ENCODE measurements at regions not wholly inside any gene's neighbourhood (a gene's known extent, or its start where the extent isn't known, plus 50 kb on each side); places are given as distances from the start of the nearest gene placed in this dataset.

DNA sequence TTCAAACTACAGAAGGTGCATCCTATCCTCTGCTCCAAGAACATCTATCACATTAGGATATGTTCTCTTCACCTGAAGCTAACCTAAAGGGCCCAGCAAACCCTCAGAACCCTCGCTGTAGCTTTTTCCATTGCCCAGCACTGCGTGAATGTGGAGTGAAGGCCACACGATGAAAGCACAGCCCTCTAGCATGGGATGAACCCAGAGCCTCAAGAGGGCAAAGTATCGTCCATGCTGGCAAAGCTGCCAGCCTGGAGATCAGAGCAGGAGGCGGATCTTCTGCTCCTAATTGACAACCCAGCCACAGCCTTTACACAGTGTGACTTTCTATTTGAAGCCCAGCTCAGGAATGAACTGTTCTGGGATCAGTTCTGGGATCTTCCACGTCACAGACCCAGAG is 65.1 kb upstream of the USP47 start:
- no peak overlapping the region for H3K27ac ChIP-seq (ENCODE audit: poor library complexity, severe bottlenecking)
- ATAC-seq (ENCODE audit: low read depth) = no peak
- peaks cover 4% of the 10 kb centered on the region for H3K27me3 ChIP-seq (ENCODE audit: insufficient read depth, poor library complexity, severe bottlenecking)

DNA sequence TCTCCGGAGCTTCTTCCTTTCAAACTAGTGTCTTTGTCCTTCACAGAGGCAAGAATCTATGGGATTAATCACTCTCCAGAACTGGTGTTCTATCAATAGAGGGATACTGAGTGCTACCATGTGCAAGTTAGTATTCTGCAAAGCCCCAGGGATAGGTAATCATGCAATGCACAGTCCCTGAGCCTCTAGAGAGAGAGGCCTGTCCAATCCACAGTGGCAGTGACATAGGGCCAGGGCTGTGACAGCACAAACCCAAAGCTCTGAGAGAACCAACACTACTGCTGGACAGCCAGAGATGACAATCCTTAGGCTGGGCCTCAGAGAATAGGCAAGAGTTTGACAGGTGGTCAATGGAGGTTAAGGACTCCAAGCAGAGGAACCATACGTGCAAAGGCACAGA is 66.8 kb upstream of the USP47 start:
- Histone ChIP-seq H3K27ac (ENCODE audit: poor library complexity, severe bottlenecking) (no peak overlapping the region), H3K36me3 (ENCODE audit: low read depth) (no peaks in the 10 kb centered on the region), H3K4me1 (ENCODE audit: insufficient read depth, poor library complexity, severe bottlenecking) (no peaks in the 10 kb centered on the region), H3K27me3 (ENCODE audit: insufficient read depth, poor library complexity, severe bottlenecking) (peaks cover 9% of the 10 kb centered on the region), H3K9me3 (ENCODE audit: severe bottlenecking) (no peaks in the 10 kb centered on the region), H3K4me3 (ENCODE audit: severe bottlenecking) (no peak overlapping the region)
- ATAC-seq (ENCODE audit: low read depth) (no peak), DNase-seq (ENCODE audit: low spot score) (no peak)
- TF ChIP-seq, protein P1, sequence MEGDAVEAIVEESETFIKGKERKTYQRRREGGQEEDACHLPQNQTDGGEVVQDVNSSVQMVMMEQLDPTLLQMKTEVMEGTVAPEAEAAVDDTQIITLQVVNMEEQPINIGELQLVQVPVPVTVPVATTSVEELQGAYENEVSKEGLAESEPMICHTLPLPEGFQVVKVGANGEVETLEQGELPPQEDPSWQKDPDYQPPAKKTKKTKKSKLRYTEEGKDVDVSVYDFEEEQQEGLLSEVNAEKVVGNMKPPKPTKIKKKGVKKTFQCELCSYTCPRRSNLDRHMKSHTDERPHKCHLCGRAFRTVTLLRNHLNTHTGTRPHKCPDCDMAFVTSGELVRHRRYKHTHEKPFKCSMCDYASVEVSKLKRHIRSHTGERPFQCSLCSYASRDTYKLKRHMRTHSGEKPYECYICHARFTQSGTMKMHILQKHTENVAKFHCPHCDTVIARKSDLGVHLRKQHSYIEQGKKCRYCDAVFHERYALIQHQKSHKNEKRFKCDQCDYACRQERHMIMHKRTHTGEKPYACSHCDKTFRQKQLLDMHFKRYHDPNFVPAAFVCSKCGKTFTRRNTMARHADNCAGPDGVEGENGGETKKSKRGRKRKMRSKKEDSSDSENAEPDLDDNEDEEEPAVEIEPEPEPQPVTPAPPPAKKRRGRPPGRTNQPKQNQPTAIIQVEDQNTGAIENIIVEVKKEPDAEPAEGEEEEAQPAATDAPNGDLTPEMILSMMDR (IDR thresholded peaks at IDR 0.05; ENCODE audit: poor library complexity, severe bottlenecking) = no peak

More for the DNA sequence above, 65.1 kb upstream of the USP47 start:
- H3K36me3 ChIP-seq (ENCODE audit: low read depth) = no peaks in the 10 kb centered on the region
- DNase-seq (ENCODE audit: low spot score) = no peak
- H3K4me3 ChIP-seq (ENCODE audit: severe bottlenecking) = no peak overlapping the region
- H3K4me1 ChIP-seq (ENCODE audit: insufficient read depth, poor library complexity, severe bottlenecking) = no peaks in the 10 kb centered on the region
- H3K9me3 ChIP-seq (ENCODE audit: severe bottlenecking) = no peaks in the 10 kb centered on the region
- TF ChIP-seq, protein P1 (IDR thresholded peaks at IDR 0.05; ENCODE audit: poor library complexity, severe bottlenecking) = no peak

DNA sequence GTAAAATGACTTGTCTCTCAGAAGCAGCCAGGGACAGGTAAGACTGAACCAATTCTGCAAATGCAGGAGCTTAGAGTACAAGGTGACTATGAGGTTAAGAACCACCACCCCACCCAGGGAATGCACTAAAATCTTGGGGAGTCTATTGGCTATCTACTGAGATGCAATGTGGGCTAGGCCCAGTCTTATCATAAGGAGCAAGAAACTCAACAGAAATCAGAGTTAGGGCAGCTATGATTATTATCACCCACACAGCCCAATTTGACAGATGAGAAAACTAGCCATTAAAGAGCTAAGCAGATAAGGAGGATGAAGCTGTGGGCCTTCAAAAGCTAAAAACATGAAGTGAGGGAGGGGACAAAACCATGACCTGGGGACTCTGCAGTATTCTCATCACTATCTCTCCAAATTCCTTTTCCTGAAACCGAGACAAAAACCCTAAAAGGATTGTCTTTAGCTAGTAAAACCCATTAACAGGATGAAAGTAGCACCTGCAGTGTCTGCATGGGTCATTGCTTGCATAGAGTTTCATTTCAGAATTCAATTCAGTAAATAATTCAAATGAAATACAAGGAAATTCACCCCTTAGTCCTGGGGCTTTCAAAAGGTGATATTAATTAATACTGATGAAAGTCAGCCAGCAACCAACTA is 68.8 kb upstream of the USP47 start:
- DNase-seq (ENCODE audit: low spot score) = no peak
- Histone ChIP-seq H3K27me3 (ENCODE audit: insufficient read depth, poor library complexity, severe bottlenecking) (peaks cover 9% of the 10 kb centered on the region), H3K4me1 (ENCODE audit: insufficient read depth, poor library complexity, severe bottlenecking) (no peaks in the 10 kb centered on the region)

DNA sequence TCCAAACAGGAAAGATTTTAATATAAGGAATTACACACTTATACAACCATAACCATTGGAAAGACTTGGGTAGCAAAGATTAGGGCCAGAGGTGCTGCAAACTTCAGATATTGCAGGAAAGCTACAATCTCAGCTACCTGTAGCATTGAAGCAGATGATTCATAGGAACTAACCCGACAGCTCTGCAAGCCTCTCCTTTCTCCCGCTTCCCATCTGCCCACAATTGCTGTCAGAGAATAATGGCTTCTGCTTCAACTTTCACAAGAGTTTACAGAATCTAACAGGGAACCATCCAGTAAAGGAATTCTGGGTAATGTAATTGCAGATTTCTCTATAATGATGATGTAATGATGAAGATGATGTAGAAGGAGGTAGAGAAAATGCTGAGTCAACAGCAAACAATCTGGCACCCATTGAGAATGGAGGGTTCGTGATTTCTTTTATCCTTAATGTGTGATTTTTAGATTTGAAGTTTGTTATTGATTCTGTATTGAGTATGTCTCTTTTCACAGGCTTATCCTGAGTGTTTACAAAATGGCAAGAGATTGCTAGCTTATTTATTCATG is 70.8 kb upstream of the USP47 start:
- TF ChIP-seq, protein P1 (IDR thresholded peaks at IDR 0.05; ENCODE audit: poor library complexity, severe bottlenecking) = no peak
- Histone ChIP-seq H3K9me3 (ENCODE audit: severe bottlenecking) (no peaks in the 10 kb centered on the region), H3K4me1 (ENCODE audit: insufficient read depth, poor library complexity, severe bottlenecking) (no peaks in the 10 kb centered on the region)

More for the DNA sequence above, 68.8 kb upstream of the USP47 start:
- ATAC-seq (ENCODE audit: low read depth) = no peak
- Histone ChIP-seq H3K36me3 (ENCODE audit: low read depth) (no peaks in the 10 kb centered on the region), H3K4me3 (ENCODE audit: severe bottlenecking) (no peak overlapping the region), H3K9me3 (ENCODE audit: severe bottlenecking) (no peaks in the 10 kb centered on the region), H3K27ac (ENCODE audit: poor library complexity, severe bottlenecking) (no peak overlapping the region)
- TF ChIP-seq, protein P1 (IDR thresholded peaks at IDR 0.05; ENCODE audit: poor library complexity, severe bottlenecking) = no peak

DNA sequence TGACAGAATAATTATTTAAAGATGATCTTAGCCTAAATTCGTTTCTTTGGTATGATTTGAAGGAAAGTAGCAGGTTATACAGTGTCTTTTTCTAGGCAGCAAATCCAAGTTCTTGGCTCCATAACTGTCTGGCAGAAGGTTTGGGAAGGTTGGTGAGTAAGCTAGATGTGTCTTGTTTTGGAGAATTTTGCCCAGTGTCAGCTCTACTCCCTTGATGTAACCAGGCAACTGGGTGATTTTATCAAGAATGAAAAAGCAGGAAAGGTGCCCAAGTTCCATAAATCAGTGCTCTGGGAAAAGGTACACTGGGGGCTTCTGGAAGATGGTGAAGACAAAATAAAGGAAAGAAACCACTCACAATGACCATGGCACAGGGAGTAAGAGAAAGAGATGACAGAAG is 71.5 kb upstream of the USP47 start:
- H3K9me3 ChIP-seq (ENCODE audit: severe bottlenecking) = no peaks in the 10 kb centered on the region
- no peak overlapping the region for H3K4me3 ChIP-seq (ENCODE audit: severe bottlenecking)
- ATAC-seq (ENCODE audit: low read depth) (no peak), DNase-seq (ENCODE audit: low spot score) (no peak)
- H3K4me1 ChIP-seq (ENCODE audit: insufficient read depth, poor library complexity, severe bottlenecking) = no peaks in the 10 kb centered on the region
- TF ChIP-seq, protein P1 (IDR thresholded peaks at IDR 0.05; ENCODE audit: poor library complexity, severe bottlenecking) = no peak
- H3K27ac ChIP-seq (ENCODE audit: poor library complexity, severe bottlenecking) = no peak overlapping the region
- no peaks in the 10 kb centered on the region for H3K36me3 ChIP-seq (ENCODE audit: low read depth)
- H3K27me3 ChIP-seq (ENCODE audit: insufficient read depth, poor library complexity, severe bottlenecking) = peaks cover 9% of the 10 kb centered on the region

More for the DNA sequence above, 70.8 kb upstream of the USP47 start:
- Histone ChIP-seq H3K27ac (ENCODE audit: poor library complexity, severe bottlenecking) (no peak overlapping the region), H3K36me3 (ENCODE audit: low read depth) (no peaks in the 10 kb centered on the region), H3K27me3 (ENCODE audit: insufficient read depth, poor library complexity, severe bottlenecking) (peaks cover 9% of the 10 kb centered on the region), H3K4me3 (ENCODE audit: severe bottlenecking) (no peak overlapping the region)
- no peak for ATAC-seq (ENCODE audit: low read depth)
- no peak for DNase-seq (ENCODE audit: low spot score)

Data from RWPE2 (cell line).